CD4-positive, alpha-beta T cell treated with Interleukin-12 subunit alpha and Interleukin-12 subunit beta, for 1 hour (primary cell): ENCODE measurements at regions not wholly inside any gene's neighbourhood (a gene's known extent, or its start where the extent isn't known, plus 50 kb on each side); places are given as distances from the start of the nearest gene placed in this dataset.

Source experiments
- DNase-seq: peaks from one replicate; pipeline ENCODE4 v3.0.0-alpha.2; 2020

DNA sequence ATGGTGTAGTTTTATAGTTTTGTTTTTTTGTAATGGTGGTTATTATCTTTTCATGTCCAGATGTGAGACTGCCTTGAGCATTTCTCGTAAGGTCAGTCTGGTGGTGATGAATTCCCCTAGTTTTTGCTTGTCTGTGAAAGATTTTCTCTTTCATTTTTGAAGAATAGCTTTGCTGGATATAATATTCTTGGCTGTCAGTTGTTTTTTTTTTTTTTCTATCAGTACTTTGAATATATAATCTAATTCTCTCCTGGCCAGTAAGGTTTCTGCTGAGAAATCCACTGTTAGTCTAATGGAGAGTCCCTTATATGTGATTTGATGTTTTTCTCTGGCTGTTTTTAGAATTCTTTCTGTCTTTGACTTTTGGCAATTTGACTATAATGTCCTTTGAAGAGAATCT, 106.9 kb downstream of the CARTPT start:
- no peak for DNase-seq

DNA sequence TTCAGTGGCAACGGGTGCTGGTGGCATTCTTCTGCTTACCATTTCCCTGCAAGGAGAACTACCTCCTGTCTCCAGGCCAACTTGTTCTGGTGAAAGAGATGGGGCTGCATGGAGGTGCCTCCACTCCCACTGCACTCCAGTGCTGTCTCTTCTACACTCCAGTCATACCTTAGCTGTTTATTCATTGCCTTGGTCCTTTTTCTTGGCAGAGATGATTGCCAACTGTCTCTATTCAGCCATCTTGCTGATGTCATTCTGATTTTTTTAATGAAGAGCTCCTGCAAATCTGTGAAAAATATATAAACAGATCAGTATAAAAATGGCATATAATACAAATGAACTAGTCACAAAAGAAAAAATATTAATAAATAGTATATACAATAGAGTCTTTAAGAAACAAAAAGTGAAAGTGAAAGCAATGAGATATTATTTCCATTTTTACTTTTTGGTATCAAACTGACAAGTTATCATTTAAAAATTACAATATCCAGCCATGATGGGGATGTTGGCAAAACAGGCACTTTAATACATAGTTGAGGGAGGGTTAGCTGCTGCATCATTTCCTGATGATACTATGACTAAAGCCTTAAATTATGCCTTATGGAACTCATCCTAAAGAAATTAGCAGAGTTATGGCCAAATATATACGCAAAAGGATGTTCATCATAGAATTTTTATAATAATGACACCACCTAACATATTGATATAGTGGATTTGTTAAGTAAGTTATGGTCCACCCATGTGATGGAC, 109.4 kb downstream of the CARTPT start:
- DNase-seq, result no peak

DNA sequence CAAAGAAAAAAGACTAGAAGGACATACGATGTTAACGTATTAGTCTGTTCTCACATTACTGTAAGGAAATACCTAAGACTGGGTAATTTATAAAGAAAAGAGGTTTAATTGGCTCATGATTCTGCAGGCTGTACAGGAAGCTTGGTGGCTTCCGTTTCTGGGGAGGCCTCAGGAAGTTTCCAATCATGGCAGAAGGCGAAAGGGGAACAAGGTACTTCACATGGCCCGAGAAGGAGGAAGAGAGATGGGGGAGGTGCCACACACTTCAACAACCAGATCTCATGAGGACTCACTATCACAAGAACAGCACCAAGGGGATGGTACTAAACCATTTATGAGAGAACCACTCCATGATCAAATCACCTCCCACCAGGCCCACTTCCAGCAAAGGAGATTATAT, 110.1 kb downstream of the CARTPT start:
- DNase-seq, result no peak

DNA sequence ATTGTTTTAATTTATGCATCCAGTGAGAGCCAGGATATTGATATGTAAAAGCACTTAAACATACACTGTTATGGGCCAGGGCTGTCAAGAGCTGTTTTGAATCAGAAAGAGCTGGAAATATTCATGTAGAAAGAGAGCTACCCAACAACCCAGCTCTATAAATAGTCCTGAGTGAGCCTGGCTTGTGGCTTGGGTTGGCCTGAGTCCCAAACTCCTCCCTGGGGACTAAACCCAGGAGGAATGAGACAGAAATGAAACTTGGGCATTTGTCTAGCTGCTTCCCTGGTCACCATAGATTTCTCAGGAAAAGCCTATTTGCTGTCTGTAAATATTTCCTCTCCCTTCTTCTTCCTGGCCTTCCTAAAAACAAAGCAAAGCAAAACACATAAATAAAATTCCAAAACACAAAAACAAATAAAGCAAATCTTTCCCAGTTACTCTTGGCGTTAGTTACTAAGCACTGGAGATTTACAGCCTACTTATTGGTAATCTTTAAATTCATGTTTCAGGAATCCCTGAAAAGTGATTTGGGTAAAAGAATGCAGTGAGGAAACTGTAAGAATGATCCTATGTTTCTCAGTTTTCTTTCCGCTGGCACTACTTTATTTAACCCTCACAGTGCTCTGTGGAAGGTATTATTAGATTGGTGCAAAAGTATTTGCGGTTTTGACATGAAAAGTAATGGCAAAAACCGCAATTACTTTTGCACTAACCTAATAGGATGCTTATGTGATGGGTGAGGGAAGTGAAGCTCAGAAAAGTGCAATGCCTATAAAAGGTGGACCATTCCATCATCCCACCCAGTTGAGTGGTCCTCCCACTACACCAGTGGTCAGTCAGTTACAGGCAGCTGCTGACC, 111.8 kb downstream of the CARTPT start:
- no peak for DNase-seq

DNA sequence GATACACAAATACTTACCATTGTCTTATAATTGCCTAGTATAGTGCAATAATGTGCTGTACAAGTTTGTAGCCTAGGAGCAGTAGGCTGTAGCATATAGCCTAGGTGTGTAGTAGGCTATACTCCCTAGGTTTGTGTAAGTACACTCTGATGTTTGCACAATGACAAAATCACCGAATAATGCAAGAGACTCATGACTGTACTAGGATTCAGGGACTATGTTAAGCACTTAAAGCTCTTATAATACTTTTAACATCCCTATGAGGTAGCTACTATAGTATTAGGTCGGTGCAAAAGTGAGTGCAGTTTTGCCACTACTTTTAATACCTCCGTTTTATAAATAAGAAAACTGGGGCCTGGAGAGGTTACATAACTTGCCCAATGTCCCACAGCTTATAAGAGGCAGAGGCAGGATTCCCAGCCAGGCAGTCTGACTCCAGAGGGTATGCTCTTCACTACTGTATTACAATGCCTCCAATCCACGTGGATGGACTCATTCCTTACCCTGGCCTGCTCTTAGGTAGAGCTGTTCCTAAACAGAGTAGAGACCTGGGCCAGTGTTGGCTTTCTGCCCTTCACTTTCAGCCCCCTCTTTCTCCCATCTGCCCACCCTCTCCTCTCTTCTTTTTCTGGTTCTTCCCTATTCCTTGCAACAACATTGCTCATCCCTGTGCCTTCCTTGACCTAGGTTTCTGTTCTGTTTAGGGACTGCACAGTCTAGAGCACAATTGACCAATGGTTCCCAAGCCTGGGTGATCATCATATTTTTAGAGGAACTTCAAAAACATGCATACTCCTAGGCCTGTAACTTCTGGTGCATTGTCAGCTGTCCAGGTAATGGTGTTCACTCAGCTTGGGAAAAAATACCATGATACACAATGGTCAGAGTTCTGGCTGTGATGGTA, 114.0 kb downstream of the CARTPT start:
- no peak for DNase-seq

DNA sequence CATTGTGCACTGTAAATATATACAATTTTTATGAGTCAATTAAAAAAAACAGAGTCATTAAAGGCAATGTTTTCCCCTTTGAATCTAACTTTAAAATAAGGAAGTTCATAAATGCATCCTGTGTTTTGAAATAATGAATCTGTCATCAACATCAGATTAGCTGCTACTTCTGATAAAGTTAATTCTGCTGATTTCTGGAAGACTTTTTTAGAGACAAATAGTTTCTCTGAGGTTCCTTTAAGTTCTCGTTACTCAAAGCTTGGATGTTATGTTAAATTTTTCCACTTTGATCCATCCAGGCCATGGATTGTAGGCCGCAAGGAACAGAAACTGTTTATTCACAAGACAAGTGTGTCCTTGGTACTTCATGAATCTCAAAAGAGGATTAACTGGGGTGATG, 115.5 kb downstream of the CARTPT start:
- DNase-seq, result no peak

DNA sequence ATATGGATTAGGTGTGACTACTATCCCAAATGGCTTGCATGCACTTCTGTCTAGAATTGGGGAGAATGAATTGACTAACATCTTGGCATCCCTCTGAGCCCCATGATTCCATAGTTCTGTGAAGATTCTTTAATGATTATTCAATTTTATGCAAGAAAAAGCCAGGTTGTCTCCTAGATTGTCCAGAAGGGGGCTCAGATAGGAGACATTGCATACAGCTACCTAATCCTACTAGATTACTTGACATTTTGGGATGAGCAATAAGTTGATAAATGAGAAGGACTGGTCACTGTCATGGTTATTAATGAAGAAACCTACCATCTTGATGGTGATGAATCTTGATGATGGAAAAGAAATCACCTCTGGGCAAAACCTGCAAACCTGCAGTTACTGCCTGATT, 117.0 kb downstream of the CARTPT start:
- DNase-seq, result no peak

DNA sequence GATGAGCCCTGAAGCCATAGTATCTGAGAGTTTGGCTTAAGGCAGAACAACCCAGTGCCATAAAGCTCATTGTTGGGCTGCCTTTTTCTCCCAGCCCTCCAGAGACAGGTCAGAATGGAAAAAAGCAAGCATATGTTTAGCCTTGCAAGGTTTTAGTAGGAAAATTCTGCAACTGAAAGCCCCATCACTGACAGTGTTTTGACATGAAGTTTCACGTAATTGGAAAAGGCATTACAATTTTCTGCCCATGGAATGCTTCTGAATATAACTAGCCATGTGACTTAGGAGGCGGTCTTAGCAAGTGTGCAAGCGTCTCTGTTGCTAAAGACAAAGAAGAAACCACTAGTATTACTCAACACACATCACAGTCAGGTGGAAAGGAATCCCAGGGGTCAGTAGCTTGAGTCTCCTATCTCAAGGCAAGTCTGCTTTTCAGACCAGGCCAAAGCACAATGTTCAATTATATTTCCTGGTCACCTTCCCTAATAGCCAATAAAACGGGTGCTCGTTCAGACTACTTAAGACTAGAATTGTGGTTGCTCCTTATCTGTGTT, 117.6 kb downstream of the CARTPT start:
- no peak for DNase-seq

DNA sequence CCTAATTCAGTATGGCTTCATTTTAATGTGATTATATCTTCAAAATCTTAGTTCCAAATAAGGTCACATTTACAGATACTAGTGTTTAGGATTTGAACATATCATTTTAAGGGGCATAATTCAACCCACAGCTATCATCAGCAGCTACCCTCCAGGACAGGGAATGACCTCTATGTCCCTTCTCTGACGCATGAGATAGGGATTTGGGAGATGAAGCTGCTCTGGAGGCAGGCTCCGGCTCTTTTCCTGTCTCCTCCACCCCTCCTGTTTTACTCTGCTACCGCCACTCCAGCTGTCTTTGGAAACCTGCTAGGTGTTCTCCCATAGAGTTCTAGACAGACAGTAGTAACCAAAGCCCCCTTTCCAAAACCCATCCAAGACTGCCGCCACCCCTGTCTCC, 119.2 kb downstream of the CARTPT start:
- no peak for DNase-seq

DNA sequence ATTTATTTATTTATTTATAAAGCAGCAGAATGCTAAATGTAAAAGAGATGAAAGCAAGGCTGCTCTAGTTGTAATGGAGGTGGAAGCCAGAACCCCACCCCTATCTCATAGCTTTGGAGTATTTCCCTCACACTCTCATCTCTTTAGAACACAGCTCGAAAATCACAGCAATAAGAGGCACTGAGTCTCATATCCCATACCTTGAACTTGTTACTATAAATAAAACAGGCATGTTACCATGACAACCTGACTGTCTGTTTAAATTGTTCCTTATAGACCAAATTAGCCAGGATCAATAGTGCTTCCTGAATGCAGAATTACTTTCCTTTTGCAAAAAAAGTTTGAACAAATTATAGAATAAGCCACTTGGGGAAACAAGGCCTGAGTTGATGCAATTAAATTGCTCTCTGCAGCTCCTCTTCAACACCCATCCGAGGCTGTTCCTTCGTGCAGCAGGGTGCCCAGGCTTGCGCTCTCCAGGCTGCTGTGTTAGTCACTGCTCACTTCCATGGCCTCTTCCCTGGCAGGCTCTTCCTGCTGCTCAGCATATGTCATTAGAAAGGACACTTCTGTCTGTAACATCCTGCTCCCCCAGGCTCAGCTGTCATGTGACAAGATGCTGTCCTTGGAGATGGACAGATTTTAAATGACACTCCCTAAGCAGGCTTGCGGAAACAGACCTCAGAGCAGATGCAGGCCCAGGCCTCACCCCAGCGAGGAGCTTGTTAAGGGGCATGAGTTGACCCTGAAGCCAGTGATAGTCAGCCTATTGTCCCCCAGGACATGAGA, 120.2 kb downstream of the CARTPT start:
- no peak for DNase-seq

DNA sequence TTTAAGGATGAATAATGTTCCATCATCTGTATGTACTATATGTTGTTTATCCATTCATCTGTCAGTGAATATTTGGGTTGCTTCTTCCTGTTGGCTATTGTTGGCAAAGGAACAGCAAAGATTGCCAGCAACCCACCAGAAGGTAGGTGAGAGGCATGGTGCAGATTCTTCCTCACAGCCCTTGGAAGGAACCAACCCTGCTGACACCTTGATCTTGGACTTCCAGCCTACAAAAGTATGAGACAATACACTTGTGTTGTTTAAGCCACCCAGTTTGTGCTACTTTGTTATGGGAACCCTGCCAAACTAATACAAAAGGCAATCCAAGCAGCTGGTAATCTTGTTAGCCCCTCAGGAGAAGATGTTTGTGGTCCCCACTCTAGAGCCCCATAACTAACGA, 122.0 kb downstream of the CARTPT start:
- DNase-seq, result no peak

DNA sequence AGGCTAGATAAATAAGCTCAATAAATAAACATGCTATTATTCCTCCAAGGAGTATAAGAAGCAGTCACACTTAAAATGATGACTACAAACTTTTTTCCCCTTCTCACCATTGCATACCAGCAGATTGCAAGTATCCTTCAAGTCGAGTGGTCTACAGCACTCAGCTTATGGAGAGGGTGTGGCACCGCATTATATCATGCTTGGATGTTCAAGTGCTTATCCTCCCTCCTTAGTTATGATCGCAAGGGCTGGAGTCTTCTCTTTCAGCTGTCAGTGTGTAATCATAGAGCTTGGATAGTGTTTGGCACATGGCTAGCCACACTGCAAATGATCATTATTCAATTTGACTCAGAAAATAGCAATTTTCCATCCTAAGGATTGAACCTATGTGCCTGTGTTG, 124.0 kb downstream of the CARTPT start:
- no peak for DNase-seq

DNA sequence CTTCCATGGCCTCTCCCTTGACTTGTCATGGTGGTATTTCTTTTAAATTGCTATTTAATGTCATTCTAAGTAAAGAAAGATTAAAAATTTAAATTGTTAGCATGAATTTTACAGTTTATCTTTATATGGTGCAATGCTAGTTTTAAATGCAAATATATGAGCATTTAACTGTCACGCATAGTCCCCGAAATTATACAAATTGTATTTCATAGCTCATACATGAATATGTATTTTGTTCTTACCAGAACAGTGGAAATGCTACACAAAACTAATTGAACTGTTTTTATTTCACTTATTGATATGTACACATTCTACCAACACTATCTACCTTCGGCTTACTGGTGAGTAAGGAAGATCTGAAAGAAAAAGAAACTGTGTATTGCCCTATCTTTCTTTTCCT, 125.8 kb downstream of the CARTPT start:
- no peak for DNase-seq

DNA sequence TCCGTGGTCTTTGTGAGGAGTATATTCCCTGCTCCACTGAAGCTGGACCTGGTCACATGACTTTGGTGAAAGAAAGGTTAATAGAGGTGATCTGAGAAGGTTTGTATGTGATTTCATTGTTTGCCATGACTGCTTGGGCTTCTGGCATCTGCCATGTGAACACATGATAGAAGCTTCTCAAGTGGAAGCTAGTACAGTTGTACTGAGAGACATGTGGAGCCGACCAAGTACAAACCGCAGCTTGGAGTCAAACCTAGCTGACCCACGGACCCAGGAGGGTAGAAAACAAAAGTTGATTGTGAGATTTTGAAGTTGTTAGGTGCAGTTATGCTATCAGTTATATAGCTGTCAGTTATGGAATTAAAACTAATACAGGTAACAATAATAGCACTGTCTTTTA, 140.4 kb downstream of the CARTPT start:
- no peak for DNase-seq

DNA sequence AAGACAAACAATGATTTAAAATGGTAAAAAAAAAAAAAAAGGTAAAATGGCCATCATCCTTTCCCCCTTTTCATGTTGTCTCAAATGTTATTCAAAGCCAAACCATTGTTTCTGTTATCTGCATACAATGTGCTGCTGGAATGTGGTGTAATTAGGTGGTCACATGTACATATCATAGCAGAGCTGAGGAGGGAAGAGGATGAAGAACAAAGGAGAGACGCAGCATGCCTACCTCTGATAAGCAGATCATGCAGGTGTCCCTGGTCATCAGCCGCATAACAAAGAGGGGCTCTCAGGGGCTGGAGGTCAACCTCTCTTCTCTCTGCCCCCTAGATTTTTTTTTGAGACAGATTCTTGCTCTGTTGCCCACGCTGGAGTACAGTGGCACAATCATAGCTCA, 141.0 kb downstream of the CARTPT start:
- no peak for DNase-seq

DNA sequence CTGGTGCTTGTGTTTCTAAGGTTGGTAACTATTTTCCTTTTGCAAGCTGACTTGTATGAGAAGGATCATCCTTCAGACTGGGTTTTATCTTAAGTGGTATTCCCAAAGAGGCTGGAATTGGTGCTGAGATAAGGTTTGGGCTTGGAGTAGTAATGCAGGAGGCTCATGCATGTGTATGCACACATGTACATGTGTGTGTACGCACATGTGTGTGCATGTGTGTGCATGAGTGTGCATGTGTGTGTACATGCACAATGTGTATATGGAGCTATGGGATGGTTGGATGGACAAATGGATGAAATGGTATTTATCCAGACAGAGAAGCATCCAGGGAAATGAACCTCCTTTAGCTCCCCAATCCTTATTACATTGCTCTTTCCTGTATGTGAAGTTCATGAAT, 142.6 kb downstream of the CARTPT start:
- no peak for DNase-seq

DNA sequence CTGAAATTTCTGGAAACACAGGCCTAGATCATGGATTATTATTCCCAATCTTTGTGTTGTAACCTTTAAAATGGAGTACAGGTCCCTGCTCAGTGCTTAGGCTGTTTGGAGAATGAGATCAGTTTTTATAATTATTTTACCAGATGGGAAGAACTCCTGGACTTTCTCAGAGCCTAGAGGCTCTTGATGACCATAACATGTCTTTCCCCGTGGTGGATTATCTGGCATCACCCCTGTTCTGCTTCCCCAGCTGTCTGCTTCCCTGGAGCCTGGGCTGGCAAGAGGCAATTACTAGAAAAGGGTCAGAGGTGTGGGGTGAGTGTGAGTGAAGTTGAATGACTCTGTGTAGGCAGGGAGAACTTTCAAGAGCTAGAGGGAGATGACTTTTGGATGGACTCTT, 143.0 kb downstream of the CARTPT start:
- no peak for DNase-seq

DNA sequence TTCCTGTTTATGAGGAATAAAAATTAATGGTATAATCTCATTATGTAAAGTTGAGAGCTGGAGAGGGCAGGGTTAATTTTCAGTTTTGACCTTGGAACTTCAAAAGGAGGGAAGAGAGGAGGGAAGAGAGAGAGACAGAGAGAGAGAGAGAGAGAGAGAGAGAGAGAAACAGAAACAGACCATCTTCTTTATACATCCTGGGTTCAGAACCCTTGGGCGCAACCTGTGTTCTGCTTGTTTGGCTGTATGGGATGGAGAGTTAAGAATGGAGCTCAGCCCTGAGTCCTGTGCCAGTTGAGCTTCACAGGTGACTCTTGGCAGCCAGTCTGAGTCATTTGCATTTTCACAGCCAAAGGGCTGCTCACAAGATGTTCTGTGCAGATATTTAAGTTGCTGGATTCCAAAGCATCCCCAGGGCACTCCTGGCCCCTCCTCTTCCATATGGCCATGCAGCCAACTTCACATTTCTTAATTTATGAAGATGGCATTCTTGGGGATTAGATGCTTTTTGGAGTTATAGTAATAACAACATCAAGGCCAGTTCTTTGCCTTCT, 143.5 kb downstream of the CARTPT start:
- no peak for DNase-seq

DNA sequence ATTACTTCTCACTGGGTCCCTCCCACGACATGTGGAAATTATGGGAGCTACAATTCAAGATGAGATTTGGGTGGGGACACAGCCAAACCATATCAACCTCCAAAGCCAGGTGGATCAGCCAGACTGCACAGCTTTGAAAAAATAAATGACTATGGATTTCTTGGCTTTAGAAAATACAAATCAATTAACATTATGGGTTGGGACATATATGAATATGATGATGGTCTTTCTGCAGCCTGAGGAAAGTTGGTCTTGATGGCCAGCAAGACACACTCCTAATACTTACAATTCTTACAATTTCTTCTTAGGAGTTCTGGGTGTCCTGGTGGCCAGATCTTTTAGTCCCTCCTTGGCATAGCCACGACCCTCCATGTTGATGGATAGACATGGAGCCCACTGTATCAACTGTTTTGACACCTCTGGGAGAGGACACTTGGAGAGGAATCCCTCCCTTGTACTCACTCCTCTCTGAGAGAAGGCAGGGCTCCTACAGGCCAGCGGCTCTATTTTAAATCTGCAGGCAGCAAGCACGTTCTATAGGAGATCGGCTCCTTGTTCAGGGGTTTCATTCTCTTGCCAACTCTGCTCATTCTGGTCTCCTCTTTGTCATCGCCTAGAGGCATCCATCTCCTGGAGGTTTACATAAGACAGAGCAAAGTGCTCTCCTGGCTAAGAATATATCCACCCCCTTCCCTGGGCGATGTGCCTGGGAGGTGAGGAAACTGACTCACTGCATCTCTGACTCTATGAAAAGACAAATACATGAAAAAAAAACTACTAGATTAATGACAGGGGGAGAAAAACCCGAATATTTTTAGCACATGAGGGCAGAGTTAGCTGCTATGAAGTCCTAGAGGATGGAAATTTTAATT, 145.9 kb downstream of the CARTPT start:
- no peak for DNase-seq

DNA sequence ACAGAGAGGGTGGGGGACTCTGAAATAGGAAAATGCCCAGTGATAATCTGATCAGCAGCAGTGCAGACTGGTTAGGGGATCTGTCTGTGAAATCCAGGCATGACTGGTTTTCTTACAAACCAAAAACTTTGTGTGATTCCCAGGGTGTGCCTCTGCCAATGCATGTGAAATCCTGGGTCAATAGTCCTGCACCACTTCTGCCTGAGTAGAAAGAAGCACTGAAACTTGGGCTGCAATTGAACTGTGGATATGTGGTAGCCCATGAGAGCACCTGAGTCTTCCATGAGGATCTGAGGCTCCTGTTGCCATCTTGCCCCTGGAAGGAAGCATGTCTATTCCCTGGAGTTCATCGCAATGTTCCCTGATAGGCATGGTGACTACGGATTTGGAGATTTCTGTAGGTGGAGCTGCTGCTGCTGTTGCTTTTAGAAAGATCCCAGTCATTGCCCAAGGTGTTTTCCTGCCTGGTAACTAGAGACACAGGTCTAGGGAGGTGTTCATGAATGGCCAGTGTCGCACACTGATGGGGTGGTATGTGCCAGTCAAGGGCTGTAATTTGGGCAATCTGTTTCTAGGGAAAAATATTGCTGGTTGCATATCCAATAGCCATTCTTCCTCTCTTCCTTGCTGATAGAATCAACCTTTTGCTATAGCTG, 146.7 kb downstream of the CARTPT start:
- no peak for DNase-seq
